Vagina (tissue), 2 donors: ENCODE measurements at regions not wholly inside any gene's neighbourhood (a gene's known extent, or its start where the extent isn't known, plus 50 kb on each side); places are given as distances from the start of the nearest gene placed in this dataset.
"Not testable (repeated sequence)": the region's sequence is repeated elsewhere in the genome, so short reads cannot be mapped to it uniquely, and the experiment has no call there.

ENCODE experiments used
- DNase-seq, 2 donors: peaks; one replicate each; pipeline ENCODE4 v3.0.0-alpha.2; 2017; ENCODE audit errors: extremely low spot score in 2 of 2
- H3K27ac ChIP-seq: fragments of 200-600 bp; sonication (generic); one replicate; pipeline ENCODE4 v1.5.1; 2019
- H3K27me3 ChIP-seq: fragments of 200-600 bp; sonication (generic); one replicate; pipeline ENCODE4 v1.5.1; 2019
- H3K36me3 ChIP-seq, 2 donors: fragments of 200-600 bp; sonication (generic); one replicate each; pipeline ENCODE4 v1.5.1; 2017 to 2019
- H3K4me1 ChIP-seq: fragments of 200-600 bp; sonication (generic); one replicate; pipeline ENCODE4 v1.5.1; 2019
- H3K4me3 ChIP-seq, 2 donors: fragments of 200-600 bp; sonication (generic); 1 replicate in 1 of 2; 2 replicates in 1 of 2; pipeline ENCODE4 v1.5.1; 2016 to 2019
- H3K9me3 ChIP-seq: fragments of 200-600 bp; sonication (generic); one replicate; pipeline ENCODE4 v1.5.1; 2019
- POLR2A ChIP-seq, 2 donors: fragments of 450-650 bp; IDR thresholded peaks; one replicate each; pipeline ENCODE4 v1.6.1; 2017; ENCODE audit warnings: antibody characterized with exemption in 2 of 2, mild to moderate bottlenecking in 2 of 2, moderate library complexity in 2 of 2
- POLR2AphosphoS5 ChIP-seq, 2 donors: sonication (generic); formaldehyde crosslinking; IDR thresholded peaks; one replicate each; pipeline ENCODE4 v1.9.0; 2017; ENCODE audit warnings: antibody characterized with exemption in 2 of 2, mild to moderate bottlenecking in 2 of 2, low read depth in 1 of 2; ENCODE audit not compliant: insufficient read depth in 1 of 2
- intact Hi-C: fragments of 100-400 bp; cut with DNase I; formaldehyde crosslinking; loops from one replicate; pipeline ENCODE4 v1.15.1; 2023
- TF ChIP-seq, protein P1 (sequence below), 3 experiments: fragments of 450-650 bp in 2 of 3; fragments of 200-600 bp in 1 of 3; sonication (generic) in 1 of 3; IDR thresholded peaks; one replicate each; pipeline ENCODE4 v1.5.1; 2017 to 2019; ENCODE audit warnings: antibody characterized with exemption in 3 of 3, mild to moderate bottlenecking in 2 of 3, moderate library complexity in 2 of 3

DNA sequence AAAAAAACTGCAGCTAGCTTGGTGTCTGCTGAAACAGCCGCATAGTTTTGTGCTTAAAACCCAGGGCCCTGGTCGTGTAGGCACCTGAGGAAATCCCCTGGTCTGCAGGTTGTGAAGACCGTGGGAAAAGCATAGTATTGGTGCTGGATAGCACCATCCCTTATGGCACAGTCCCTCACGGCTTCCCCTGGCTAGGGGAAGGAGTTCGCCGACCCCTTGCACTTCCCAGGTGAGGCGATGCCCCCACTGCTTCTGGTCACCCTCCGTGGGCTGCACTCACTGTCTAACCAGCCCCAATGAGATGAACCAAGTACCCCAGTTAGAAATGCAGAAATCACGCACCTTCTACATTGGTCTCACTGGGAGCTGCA, 1105.1 kb downstream of the STPG2 start:
- Histone ChIP-seq H3K4me3 (no peak overlapping the region), H3K27me3 (no peaks in the 10 kb centered on the region), H3K36me3 (no peaks in the 10 kb centered on the region), H3K9me3 (no peaks in the 10 kb centered on the region), H3K27ac (no peak overlapping the region), H3K4me1 (no peaks in the 10 kb centered on the region)
- no peak for DNase-seq
- TF ChIP-seq POLR2AphosphoS5 (IDR thresholded peaks at IDR 0.05; ENCODE audit: insufficient read depth in 1 of 2, low read depth in 1 of 2) (no peak), POLR2A (IDR thresholded peaks at IDR 0.05) (no peak)
- TF ChIP-seq, protein P1, sequence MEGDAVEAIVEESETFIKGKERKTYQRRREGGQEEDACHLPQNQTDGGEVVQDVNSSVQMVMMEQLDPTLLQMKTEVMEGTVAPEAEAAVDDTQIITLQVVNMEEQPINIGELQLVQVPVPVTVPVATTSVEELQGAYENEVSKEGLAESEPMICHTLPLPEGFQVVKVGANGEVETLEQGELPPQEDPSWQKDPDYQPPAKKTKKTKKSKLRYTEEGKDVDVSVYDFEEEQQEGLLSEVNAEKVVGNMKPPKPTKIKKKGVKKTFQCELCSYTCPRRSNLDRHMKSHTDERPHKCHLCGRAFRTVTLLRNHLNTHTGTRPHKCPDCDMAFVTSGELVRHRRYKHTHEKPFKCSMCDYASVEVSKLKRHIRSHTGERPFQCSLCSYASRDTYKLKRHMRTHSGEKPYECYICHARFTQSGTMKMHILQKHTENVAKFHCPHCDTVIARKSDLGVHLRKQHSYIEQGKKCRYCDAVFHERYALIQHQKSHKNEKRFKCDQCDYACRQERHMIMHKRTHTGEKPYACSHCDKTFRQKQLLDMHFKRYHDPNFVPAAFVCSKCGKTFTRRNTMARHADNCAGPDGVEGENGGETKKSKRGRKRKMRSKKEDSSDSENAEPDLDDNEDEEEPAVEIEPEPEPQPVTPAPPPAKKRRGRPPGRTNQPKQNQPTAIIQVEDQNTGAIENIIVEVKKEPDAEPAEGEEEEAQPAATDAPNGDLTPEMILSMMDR (IDR thresholded peaks at IDR 0.05) = no peak
- intact Hi-C loops = no loop called here

GRCh38 chr4:97072666-97073065, 1070.6 kb downstream of the STPG2 start:
- no peaks in the 10 kb centered on the region for H3K36me3 ChIP-seq
- intact Hi-C loops = no loop called here
- no peak for DNase-seq
- no peak overlapping the region for H3K27ac ChIP-seq
- TF ChIP-seq, protein P1 (IDR thresholded peaks at IDR 0.05) = no peak
- TF ChIP-seq POLR2AphosphoS5 (IDR thresholded peaks at IDR 0.05; ENCODE audit: insufficient read depth in 1 of 2, low read depth in 1 of 2) (no peak), POLR2A (IDR thresholded peaks at IDR 0.05) (no peak)
- no peak overlapping the region for H3K4me3 ChIP-seq
- H3K27me3 ChIP-seq = no peaks in the 10 kb centered on the region
- no peaks in the 10 kb centered on the region for H3K4me1 ChIP-seq
- no peaks in the 10 kb centered on the region for H3K9me3 ChIP-seq

- DNase-seq = no peak
- Histone ChIP-seq H3K27ac (no peak overlapping the region), H3K36me3 (no peaks in the 10 kb centered on the region), H3K9me3 (no peaks in the 10 kb centered on the region), H3K4me1 (no peaks in the 10 kb centered on the region), H3K27me3 (no peaks in the 10 kb centered on the region), H3K4me3 (no peak overlapping the region)
- intact Hi-C loops = no loop called here
- TF ChIP-seq, protein P1 (IDR thresholded peaks at IDR 0.05) = no peak
Observed at GRCh38 chr4:97073194-97073593, 1070.1 kb downstream of the STPG2 start.

GRCh38 chr4:97074531-97074930, 1068.7 kb downstream of the STPG2 start:
- no peaks in the 10 kb centered on the region for H3K9me3 ChIP-seq
- TF ChIP-seq, protein P1 (IDR thresholded peaks at IDR 0.05) = no peak
- TF ChIP-seq POLR2A (IDR thresholded peaks at IDR 0.05) = no peak
- no peak for TF ChIP-seq POLR2AphosphoS5 (IDR thresholded peaks at IDR 0.05; ENCODE audit: insufficient read depth in 1 of 2, low read depth in 1 of 2)
- H3K4me3 ChIP-seq = no peak overlapping the region
- intact Hi-C loops = no loop called here
- no peaks in the 10 kb centered on the region for H3K36me3 ChIP-seq
- DNase-seq = no peak
- no peak overlapping the region for H3K27ac ChIP-seq
- H3K27me3 ChIP-seq = no peaks in the 10 kb centered on the region
- H3K4me1 ChIP-seq = no peaks in the 10 kb centered on the region

- intact Hi-C loops = no loop called here
- Histone ChIP-seq H3K27me3 (no peaks in the 10 kb centered on the region), H3K9me3 (no peaks in the 10 kb centered on the region), H3K27ac (no peak overlapping the region), H3K36me3 (no peaks in the 10 kb centered on the region), H3K4me3 (no peak overlapping the region), H3K4me1 (no peaks in the 10 kb centered on the region)
- no peak for TF ChIP-seq POLR2AphosphoS5 (IDR thresholded peaks at IDR 0.05; ENCODE audit: insufficient read depth in 1 of 2, low read depth in 1 of 2)
- no peak for TF ChIP-seq POLR2A (IDR thresholded peaks at IDR 0.05)
- TF ChIP-seq, protein P1 (IDR thresholded peaks at IDR 0.05) = no peak
- no peak for DNase-seq
Observed at GRCh38 chr4:97081951-97082350, 1061.3 kb downstream of the STPG2 start.

DNA sequence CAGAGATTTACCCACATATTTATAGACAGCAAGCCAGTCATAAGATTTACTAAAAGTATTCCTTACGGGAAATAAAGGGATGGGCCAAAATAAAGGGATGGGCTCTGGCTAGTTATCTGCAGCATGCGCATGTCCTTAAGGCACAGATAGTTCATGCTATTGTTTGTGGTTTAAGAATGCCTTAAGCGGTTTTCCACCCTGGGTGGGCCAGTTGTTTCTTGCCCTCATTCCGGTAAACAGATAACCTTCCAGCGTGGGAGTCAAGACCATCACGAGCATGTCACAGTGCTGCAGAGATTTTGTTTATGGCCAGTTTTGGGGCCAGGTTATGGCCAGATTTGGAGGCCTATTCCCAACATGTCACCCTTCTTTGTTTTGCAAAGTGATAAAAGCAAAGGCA, 1046.2 kb downstream of the STPG2 start:
- H3K4me3 ChIP-seq, H3K9me3 ChIP-seq, H3K4me1 ChIP-seq, H3K27ac ChIP-seq, H3K36me3 ChIP-seq, DNase-seq, intact Hi-C loops, H3K27me3 ChIP-seq: not testable (repeated sequence)

DNA sequence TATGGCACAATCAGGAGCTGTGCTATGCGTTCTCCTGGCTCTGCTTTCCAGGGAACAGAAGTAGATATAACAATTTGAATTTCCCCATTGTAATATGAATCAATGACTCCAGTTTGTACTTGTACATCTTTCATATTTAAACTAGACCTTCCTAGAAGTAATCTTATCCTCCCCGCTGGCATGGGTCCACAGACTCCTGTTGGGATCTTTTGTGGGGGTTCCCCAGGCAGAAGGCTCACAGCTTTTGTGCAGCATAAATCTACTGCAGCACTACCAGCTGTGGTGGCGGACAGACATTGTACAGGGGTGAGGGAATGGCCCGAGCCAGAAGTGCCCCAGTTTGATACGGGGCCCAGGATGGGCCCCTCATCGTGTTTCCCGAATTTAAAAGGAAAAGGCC, 1042.1 kb downstream of the STPG2 start:
- H3K36me3 ChIP-seq, H3K27me3 ChIP-seq, intact Hi-C loops, H3K9me3 ChIP-seq, H3K4me3 ChIP-seq, DNase-seq, H3K27ac ChIP-seq, H3K4me1 ChIP-seq: not testable (repeated sequence)
